ENCODE measurements at regions not wholly inside any gene's neighbourhood (a gene's known extent, or its start where the extent isn't known, plus 50 kb on each side); places are given as distances from the start of the nearest gene placed in this dataset.

- TF ChIP-seq, protein P1, sequence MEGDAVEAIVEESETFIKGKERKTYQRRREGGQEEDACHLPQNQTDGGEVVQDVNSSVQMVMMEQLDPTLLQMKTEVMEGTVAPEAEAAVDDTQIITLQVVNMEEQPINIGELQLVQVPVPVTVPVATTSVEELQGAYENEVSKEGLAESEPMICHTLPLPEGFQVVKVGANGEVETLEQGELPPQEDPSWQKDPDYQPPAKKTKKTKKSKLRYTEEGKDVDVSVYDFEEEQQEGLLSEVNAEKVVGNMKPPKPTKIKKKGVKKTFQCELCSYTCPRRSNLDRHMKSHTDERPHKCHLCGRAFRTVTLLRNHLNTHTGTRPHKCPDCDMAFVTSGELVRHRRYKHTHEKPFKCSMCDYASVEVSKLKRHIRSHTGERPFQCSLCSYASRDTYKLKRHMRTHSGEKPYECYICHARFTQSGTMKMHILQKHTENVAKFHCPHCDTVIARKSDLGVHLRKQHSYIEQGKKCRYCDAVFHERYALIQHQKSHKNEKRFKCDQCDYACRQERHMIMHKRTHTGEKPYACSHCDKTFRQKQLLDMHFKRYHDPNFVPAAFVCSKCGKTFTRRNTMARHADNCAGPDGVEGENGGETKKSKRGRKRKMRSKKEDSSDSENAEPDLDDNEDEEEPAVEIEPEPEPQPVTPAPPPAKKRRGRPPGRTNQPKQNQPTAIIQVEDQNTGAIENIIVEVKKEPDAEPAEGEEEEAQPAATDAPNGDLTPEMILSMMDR (IDR thresholded peaks at IDR 0.05), result no peak
- TF ChIP-seq POLR2A (IDR thresholded peaks at IDR 0.05), result no peak
Measured at GRCh38 chr2:217615171-217615570, 387.6 kb downstream of the TNS1 start.

Measured in body of pancreas (tissue), 4 donors.